IMR-90 (cell line): ENCODE measurements at regions not wholly inside any gene's neighbourhood (a gene's known extent, or its start where the extent isn't known, plus 50 kb on each side); places are given as distances from the start of the nearest gene placed in this dataset.
"Not testable (repeated sequence)": the region's sequence is repeated elsewhere in the genome, so short reads cannot be mapped to it uniquely, and the experiment has no call there.

Experiments
- ATAC-seq: fragments of 200-7000 bp; cut with Tn5 transposase; 2 replicates; pipeline ENCODE4 v1.9.1; 2020; ENCODE audit warnings: low read depth, mild to moderate bottlenecking, moderate library complexity
- BruUV-seq: library from RNA; stranded (reverse); fragments of 400-500 nt; replicated peaks from 2 replicates; lab custom pipeline; 2021; lab: Mats Ljungman, UMichigan
- CTCF ChIA-PET: fragments of 300-600 bp; formaldehyde crosslinking; extraction: SDS; loops from one replicate; lab custom pipeline; 2021; ENCODE audit warnings: antibody characterized with exemption; lab: Yijun Ruan, JAX
- POLR2A ChIA-PET: fragments of 300-600 bp; sonication (Branson Sonifier 250); formaldehyde crosslinking; loops from one replicate; lab custom pipeline; 2022; ENCODE audit warnings: antibody characterized with exemption; ENCODE audit not compliant: unreplicated experiment; lab: Charles Lee
- DNase-seq: peaks from one replicate; pipeline ENCODE4 v3.0.0; 2013
- H2AFZ ChIP-seq: replicated peaks from 2 replicates; pipeline ENCODE3; 2013; ENCODE audit warnings: low read length, mild to moderate bottlenecking; ENCODE audit not compliant: poor library complexity
- H2AK5ac ChIP-seq: 2 replicates; pipeline ENCODE4 v1.6.1; 2013; ENCODE audit warnings: low read depth, low read length, inconsistent platforms
- H2AK9ac ChIP-seq: replicated peaks from 2 replicates; pipeline ENCODE3; 2013; ENCODE audit warnings: mild to moderate bottlenecking, low read depth, low read length, moderate library complexity; ENCODE audit not compliant: poor library complexity
- H2BK120ac ChIP-seq: 2 replicates; pipeline ENCODE4 v1.6.1; 2013; ENCODE audit warnings: low read depth, low read length, inconsistent platforms
- H2BK15ac ChIP-seq: 3 replicates; pipeline ENCODE4 v1.6.1; 2013; ENCODE audit warnings: low read depth, low read length, inconsistent platforms
- H2BK20ac ChIP-seq: 2 replicates; pipeline ENCODE4 v1.6.1; 2013; ENCODE audit warnings: low read depth, mild to moderate bottlenecking, inconsistent platforms, low read length, moderate library complexity
- H2BK5ac ChIP-seq: 2 replicates; pipeline ENCODE4 v1.6.1; 2013; ENCODE audit warnings: mild to moderate bottlenecking, low read depth, low read length, inconsistent platforms; ENCODE audit not compliant: poor library complexity, severe bottlenecking
- H3K14ac ChIP-seq: replicated peaks from 2 replicates; pipeline ENCODE4 v1.6.1; 2013; ENCODE audit warnings: low read depth, low read length, inconsistent platforms
- H3K18ac ChIP-seq: 2 replicates; pipeline ENCODE4 v1.6.1; 2013; ENCODE audit warnings: low read depth, low read length, control low read depth
- H3K23ac ChIP-seq: 2 replicates; pipeline ENCODE4 v1.6.1; 2013; ENCODE audit warnings: low read depth, low read length, inconsistent platforms
- H3K27ac ChIP-seq: 2 replicates; pipeline ENCODE4 v1.5.1; 2013; ENCODE audit warnings: mild to moderate bottlenecking, control low read depth, low read length; ENCODE audit not compliant: insufficient read depth
- H3K27me3 ChIP-seq: 2 replicates; pipeline ENCODE4 v1.6.1; 2013; ENCODE audit warnings: low read length; ENCODE audit not compliant: control insufficient read depth, insufficient read depth
- H3K36me3 ChIP-seq: 2 replicates; pipeline ENCODE4 v1.6.1; 2013; ENCODE audit warnings: low read length, mixed read lengths; ENCODE audit not compliant: control insufficient read depth, insufficient read depth
- H3K4ac ChIP-seq: 2 replicates; pipeline ENCODE4 v1.6.1; 2013; ENCODE audit warnings: low read depth, low read length, inconsistent platforms
- H3K4me1 ChIP-seq: 2 replicates; pipeline ENCODE4 v1.6.1; 2013; ENCODE audit warnings: low read length, mixed read lengths; ENCODE audit not compliant: control insufficient read depth, insufficient read depth
- H3K4me2 ChIP-seq: 2 replicates; pipeline ENCODE4 v1.6.1; 2013; ENCODE audit warnings: low read depth, mild to moderate bottlenecking, control low read depth, low read length, moderate library complexity
- H3K4me3 ChIP-seq: 2 replicates; pipeline ENCODE4 v1.5.1; 2013; ENCODE audit warnings: low read depth, mild to moderate bottlenecking, control low read depth, low read length, moderate library complexity; ENCODE audit not compliant: insufficient read depth
- H3K56ac ChIP-seq: 2 replicates; pipeline ENCODE4 v1.6.1; 2013; ENCODE audit warnings: low read length, inconsistent platforms; ENCODE audit not compliant: insufficient read depth; ENCODE audit errors: extremely low read depth
- H3K79me1 ChIP-seq, 2 experiments: 2 replicates each; pipeline ENCODE4 v1.6.1; 2013; ENCODE audit warnings: low read length in 2 of 2, inconsistent platforms in 1 of 2, low read depth in 1 of 2
- H3K9ac ChIP-seq: 2 replicates; pipeline ENCODE4 v1.6.1; 2013; ENCODE audit warnings: low read depth, low read length, control low read depth
- H3K9me1 ChIP-seq: 2 replicates; pipeline ENCODE4 v1.6.1; 2013; ENCODE audit warnings: low read length, inconsistent platforms; ENCODE audit not compliant: insufficient read depth
- H3K9me3 ChIP-seq: 2 replicates; pipeline ENCODE4 v1.6.1; 2013; ENCODE audit warnings: low read length; ENCODE audit not compliant: control insufficient read depth, insufficient read depth
- H4K20me1 ChIP-seq: 2 replicates; pipeline ENCODE4 v1.6.1; 2013; ENCODE audit warnings: low read length, inconsistent platforms; ENCODE audit not compliant: insufficient read depth
- H4K5ac ChIP-seq: 2 replicates; pipeline ENCODE4 v1.6.1; 2013; ENCODE audit warnings: mild to moderate bottlenecking, low read depth, low read length, control low read depth
- H4K8ac ChIP-seq, 2 experiments: 2 replicates each; pipeline ENCODE4 v1.6.1; 2013; ENCODE audit warnings: low read depth in 2 of 2, low read length in 2 of 2, control low read depth in 1 of 2, inconsistent platforms in 1 of 2
- H4K91ac ChIP-seq: 2 replicates; pipeline ENCODE4 v1.6.1; 2013; ENCODE audit warnings: low read depth, low read length, inconsistent platforms; ENCODE audit not compliant: insufficient read depth
- CEBPB ChIP-seq: IDR thresholded peaks from 2 replicates; pipeline ENCODE4 v1.6.1; 2012; ENCODE audit warnings: low read depth, low read length, improper control_type of control experiment
- NFE2L2 ChIP-seq: fragments of 150-350 bp; IDR thresholded peaks from 2 replicates; pipeline ENCODE4 v1.6.1; 2016; ENCODE audit warnings: low read depth, mild to moderate bottlenecking, low read length
- RAD21 ChIP-seq: IDR thresholded peaks from 2 replicates; pipeline ENCODE4 v1.6.1; 2012; ENCODE audit warnings: low read length, improper control_type of control experiment
- RFX5 ChIP-seq: IDR thresholded peaks from 2 replicates; pipeline ENCODE4 v1.8.0; 2012; ENCODE audit warnings: low read depth, mild to moderate bottlenecking, low read length, moderate library complexity
- WGBS, 2 experiments: methylation state at CpG; one replicate each; pipeline versions ENCODE4 v1.1.5 to v1.1.7; 2013; ENCODE audit warnings: missing lambda C conversion rate in 2 of 2; ENCODE audit not compliant: insufficient read length in 1 of 2; ENCODE audit errors: extremely low coverage in 2 of 2; 5-methylcytosine and 5-hydroxymethylcytosine counted together
- dilution Hi-C: fragments of 300-500 bp; cut with HindIII; formaldehyde crosslinking; loops from one replicate; pipeline ENCODE4 v1.14.3; 2018; ENCODE audit warnings: low sequenced_read_pairs; ENCODE audit not compliant: unreplicated experiment
- in situ Hi-C: fragments of 300-500 bp; cut with MboI; formaldehyde crosslinking; loops from 3 replicates; pipeline ENCODE4 v1.14.3; 2019; ENCODE audit warnings: low sequenced_read_pairs, inconsistent platforms, mixed read lengths
- intact Hi-C: fragments of 100-400 bp; cut with micrococcal nuclease; formaldehyde crosslinking; loops from 2 replicates; pipeline ENCODE4 v1.10.0; 2022
- TF ChIP-seq, protein P1 (sequence below): conservative IDR thresholded peaks from 2 replicates; pipeline ENCODE4 v1.5.1; 2012; ENCODE audit warnings: mild to moderate bottlenecking, low read depth, low read length, improper control_type of control experiment
- TF ChIP-seq, protein P2 (sequence below): fragments of 150-350 bp; IDR thresholded peaks from 2 replicates; pipeline ENCODE4 v1.6.1; 2016; ENCODE audit warnings: low read depth, mild to moderate bottlenecking, low read length, moderate library complexity, borderline replicate concordance

DNA sequence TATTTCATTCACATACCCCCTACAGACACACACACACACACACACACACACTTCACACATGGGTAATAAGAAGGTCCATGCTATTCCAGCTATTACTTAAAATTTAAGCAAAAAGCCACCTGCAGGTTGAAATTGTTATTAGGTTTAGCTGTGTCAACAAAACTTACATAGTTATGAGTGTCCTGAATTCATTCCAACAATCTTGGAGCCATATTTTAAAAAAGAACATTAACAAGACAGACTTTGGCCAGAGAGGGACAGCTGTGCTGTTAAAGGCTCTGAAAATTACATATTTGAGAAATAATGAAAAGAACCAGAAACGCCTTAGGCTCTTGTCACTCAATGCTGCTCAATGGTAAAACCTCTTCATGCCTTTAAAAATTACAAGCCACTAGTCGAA lies 455.3 kb downstream of the EPM2A start:
- Histone ChIP-seq H3K14ac (no peak overlapping the region), H4K5ac (no peak overlapping the region), H2AK5ac (no peak overlapping the region), H4K20me1 (no peaks in the 10 kb centered on the region), H3K79me1 (no peaks in the 10 kb centered on the region), H2BK120ac (no peak overlapping the region), H2BK5ac (no peak overlapping the region), H3K56ac (no peak overlapping the region), H3K27me3 (no peaks in the 10 kb centered on the region), H4K91ac (no peak overlapping the region), H2BK20ac (no peak overlapping the region), H3K36me3 (no peaks in the 10 kb centered on the region), H3K27ac (no peak overlapping the region), H3K4ac (no peak overlapping the region), H2AFZ (no peak overlapping the region), H4K8ac (no peak overlapping the region), H3K4me2 (no peak overlapping the region), H3K4me3 (no peak overlapping the region), H3K9me1 (no peaks in the 10 kb centered on the region), H3K4me1 (peaks cover 2% of the 10 kb centered on the region; the same call in 1 of the 2 replicates), H3K9me3 (no peaks in the 10 kb centered on the region), H2AK9ac (no peak overlapping the region), H3K23ac (no peak overlapping the region), H3K18ac (no peak overlapping the region), H2BK15ac (no peak overlapping the region), H3K9ac (no peak overlapping the region)
- ChIA-PET CTCF (interaction anchor here (0.9 to 1.1 kb wide), 2 partner anchors 15 to 29 kb away, joined by 3 read pairs; no protein-coding TSS in a partner anchor), POLR2A (no interaction called here)
- no CpG with 5 or more reads among the region's 2 CpGs for WGBS, 2 experiments
- dilution Hi-C loops (no loop called here), in situ Hi-C loops (no loop called here), intact Hi-C loops (no loop called here)
- no peak for DNase-seq
- ATAC-seq = no peak
- TF ChIP-seq RFX5 (no peak), CEBPB (no peak), NFE2L2 (no peak), RAD21 (no peak)
- TF ChIP-seq, protein P1, sequence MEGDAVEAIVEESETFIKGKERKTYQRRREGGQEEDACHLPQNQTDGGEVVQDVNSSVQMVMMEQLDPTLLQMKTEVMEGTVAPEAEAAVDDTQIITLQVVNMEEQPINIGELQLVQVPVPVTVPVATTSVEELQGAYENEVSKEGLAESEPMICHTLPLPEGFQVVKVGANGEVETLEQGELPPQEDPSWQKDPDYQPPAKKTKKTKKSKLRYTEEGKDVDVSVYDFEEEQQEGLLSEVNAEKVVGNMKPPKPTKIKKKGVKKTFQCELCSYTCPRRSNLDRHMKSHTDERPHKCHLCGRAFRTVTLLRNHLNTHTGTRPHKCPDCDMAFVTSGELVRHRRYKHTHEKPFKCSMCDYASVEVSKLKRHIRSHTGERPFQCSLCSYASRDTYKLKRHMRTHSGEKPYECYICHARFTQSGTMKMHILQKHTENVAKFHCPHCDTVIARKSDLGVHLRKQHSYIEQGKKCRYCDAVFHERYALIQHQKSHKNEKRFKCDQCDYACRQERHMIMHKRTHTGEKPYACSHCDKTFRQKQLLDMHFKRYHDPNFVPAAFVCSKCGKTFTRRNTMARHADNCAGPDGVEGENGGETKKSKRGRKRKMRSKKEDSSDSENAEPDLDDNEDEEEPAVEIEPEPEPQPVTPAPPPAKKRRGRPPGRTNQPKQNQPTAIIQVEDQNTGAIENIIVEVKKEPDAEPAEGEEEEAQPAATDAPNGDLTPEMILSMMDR = no peak
- TF ChIP-seq, protein P2, sequence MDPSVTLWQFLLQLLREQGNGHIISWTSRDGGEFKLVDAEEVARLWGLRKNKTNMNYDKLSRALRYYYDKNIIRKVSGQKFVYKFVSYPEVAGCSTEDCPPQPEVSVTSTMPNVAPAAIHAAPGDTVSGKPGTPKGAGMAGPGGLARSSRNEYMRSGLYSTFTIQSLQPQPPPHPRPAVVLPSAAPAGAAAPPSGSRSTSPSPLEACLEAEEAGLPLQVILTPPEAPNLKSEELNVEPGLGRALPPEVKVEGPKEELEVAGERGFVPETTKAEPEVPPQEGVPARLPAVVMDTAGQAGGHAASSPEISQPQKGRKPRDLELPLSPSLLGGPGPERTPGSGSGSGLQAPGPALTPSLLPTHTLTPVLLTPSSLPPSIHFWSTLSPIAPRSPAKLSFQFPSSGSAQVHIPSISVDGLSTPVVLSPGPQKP = no peak
- BruUV-seq = no TSS peak

DNA sequence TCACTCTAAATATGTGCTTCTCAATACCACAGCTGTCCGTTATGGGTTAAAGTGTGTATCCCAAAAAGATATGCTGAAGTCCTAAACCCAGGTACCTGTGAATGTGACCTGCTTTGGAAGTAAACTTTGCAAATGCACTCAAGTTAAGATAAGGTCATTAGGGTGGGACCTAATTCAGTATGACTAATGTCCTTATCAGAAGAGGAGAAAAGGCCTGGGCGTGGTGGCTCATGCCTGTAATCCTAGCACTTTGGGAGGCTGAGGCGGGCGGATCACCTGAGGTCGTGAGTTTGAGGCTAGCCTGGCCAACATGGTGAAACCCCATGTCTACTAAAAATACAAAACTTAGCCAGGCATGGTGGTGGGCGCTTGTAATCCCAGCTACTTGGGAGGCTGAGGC lies 452.1 kb downstream of the EPM2A start:
- H3K9me1 ChIP-seq, H2AK5ac ChIP-seq, H2AFZ ChIP-seq, H2BK120ac ChIP-seq, H2BK15ac ChIP-seq, H3K27me3 ChIP-seq, H2BK5ac ChIP-seq, H3K27ac ChIP-seq, H4K20me1 ChIP-seq, H3K36me3 ChIP-seq, H3K4ac ChIP-seq, H3K4me1 ChIP-seq, dilution Hi-C loops, H3K4me2 ChIP-seq, in situ Hi-C loops, H3K4me3 ChIP-seq, POLR2A ChIA-PET, DNase-seq, ATAC-seq, CTCF ChIA-PET, H3K9ac ChIP-seq, H4K8ac ChIP-seq, H2BK20ac ChIP-seq, H3K9me3 ChIP-seq, H2AK9ac ChIP-seq, H3K56ac ChIP-seq, H3K79me1 ChIP-seq, H3K14ac ChIP-seq, H4K91ac ChIP-seq, BruUV-seq, H4K5ac ChIP-seq, H3K18ac ChIP-seq, H3K23ac ChIP-seq, intact Hi-C loops: not testable (repeated sequence)
- no CpG with 5 or more reads among the region's 6 CpGs for WGBS, 2 experiments
